GM23338 (cell line): ENCODE measurements at regions not wholly inside any gene's neighbourhood (a gene's known extent, or its start where the extent isn't known, plus 50 kb on each side); places are given as distances from the start of the nearest gene placed in this dataset.

Experiments
- ATAC-seq: fragments of 200-7000 bp; cut with Tn5 transposase; 3 replicates; pipeline ENCODE4 v1.9.1; 2020
- DNase-seq: peaks from one replicate; pipeline ENCODE4 v3.0.0-alpha.2; 2015; ENCODE audit warnings: low spot score
- H2AFZ ChIP-seq: fragments of 200-600 bp; sonication (generic); 2 replicates; pipeline ENCODE4 v1.8.0; 2016; ENCODE audit warnings: antibody characterized with exemption, mild to moderate bottlenecking, moderate library complexity
- H3F3A ChIP-seq: fragments of 200-600 bp; sonication (generic); replicated peaks from 2 replicates; pipeline ENCODE4 v1.8.0; 2017; ENCODE audit warnings: antibody characterized with exemption, mixed run types, low read depth
- H3K27ac ChIP-seq: fragments of 200-600 bp; sonication (generic); 2 replicates; pipeline ENCODE4 v1.6.1; 2016; ENCODE audit warnings: low read depth
- H3K27me3 ChIP-seq: fragments of 200-600 bp; sonication (generic); 2 replicates; pipeline ENCODE4 v1.8.0; 2016; ENCODE audit warnings: mild to moderate bottlenecking, mixed run types, moderate library complexity; ENCODE audit not compliant: insufficient read depth
- H3K36me3 ChIP-seq: fragments of 200-600 bp; sonication (generic); 2 replicates; pipeline ENCODE4 v1.8.0; 2016; ENCODE audit warnings: mild to moderate bottlenecking; ENCODE audit not compliant: insufficient read depth
- H3K4me1 ChIP-seq: fragments of 200-600 bp; sonication (generic); 2 replicates; pipeline ENCODE4 v1.8.0; 2016; ENCODE audit warnings: mild to moderate bottlenecking, moderate library complexity; ENCODE audit not compliant: insufficient read depth
- H3K4me2 ChIP-seq: fragments of 200-600 bp; sonication (generic); 2 replicates; pipeline ENCODE4 v1.7.1; 2017; ENCODE audit warnings: mixed run types
- H3K4me3 ChIP-seq: fragments of 200-600 bp; sonication (generic); 2 replicates; pipeline ENCODE4 v1.6.1; 2016; ENCODE audit warnings: mixed run types
- H3K79me2 ChIP-seq: fragments of 200-600 bp; sonication (generic); replicated peaks from 2 replicates; pipeline ENCODE4 v1.8.0; 2017; ENCODE audit warnings: mild to moderate bottlenecking; ENCODE audit not compliant: insufficient read depth
- H3K9me2 ChIP-seq: fragments of 200-600 bp; sonication (generic); 2 replicates; pipeline ENCODE4 v1.8.0; 2017; ENCODE audit not compliant: insufficient read depth
- H4K20me1 ChIP-seq: fragments of 200-600 bp; sonication (generic); replicated peaks from 2 replicates; pipeline ENCODE4 v1.8.0; 2017; ENCODE audit warnings: mild to moderate bottlenecking; ENCODE audit not compliant: insufficient read depth
- H3K27ac Mint-ChIP-seq: 2 replicates; pipeline ENCODE4 v1.8.0; 2020; ENCODE audit warnings: inconsistent platforms, mild to moderate bottlenecking, moderate library complexity, mixed read lengths
- H3K27me3 Mint-ChIP-seq: 3 replicates; pipeline ENCODE4 v1.8.0; 2022; ENCODE audit warnings: low read depth, mild to moderate bottlenecking, moderate library complexity, mixed read lengths, inconsistent platforms; ENCODE audit not compliant: insufficient read depth, poor library complexity
- H3K36me3 Mint-ChIP-seq: 3 replicates; pipeline ENCODE4 v1.8.0; 2021; ENCODE audit warnings: low read depth, mild to moderate bottlenecking, inconsistent platforms, moderate library complexity, mixed read lengths
- H3K4me1 Mint-ChIP-seq: 3 replicates; pipeline ENCODE4 v1.8.0; 2020; ENCODE audit warnings: mild to moderate bottlenecking, inconsistent platforms, mixed read lengths
- H3K4me3 Mint-ChIP-seq: 3 replicates; pipeline ENCODE4 v1.8.0; 2021; ENCODE audit warnings: moderate library complexity, mild to moderate bottlenecking, inconsistent platforms, mixed read lengths
- H3K9me3 Mint-ChIP-seq: 3 replicates; pipeline ENCODE4 v1.8.0; 2020; ENCODE audit warnings: moderate library complexity, mild to moderate bottlenecking, inconsistent platforms, mixed read lengths
- EZH2 ChIP-seq: fragments of 200-600 bp; sonication (generic); IDR thresholded peaks from one replicate; pipeline ENCODE4 v1.8.0; 2017; ENCODE audit warnings: antibody characterized with exemption, mild to moderate bottlenecking, low read depth; ENCODE audit not compliant: unreplicated experiment
- EZH2phosphoT487 ChIP-seq: fragments of 200-600 bp; sonication (generic); IDR thresholded peaks from one replicate; pipeline ENCODE4 v1.8.1; 2018; ENCODE audit warnings: antibody characterized with exemption; ENCODE audit not compliant: unreplicated experiment
- JUNB ChIP-seq: IDR thresholded peaks from one replicate; pipeline ENCODE4 v1.6.1; 2016; ENCODE audit warnings: antibody characterized with exemption; ENCODE audit not compliant: unreplicated experiment
- NANOG ChIP-seq: IDR thresholded peaks from 2 replicates; pipeline ENCODE4 v1.6.1; 2016; ENCODE audit warnings: antibody characterized with exemption, borderline replicate concordance
- POLR2AphosphoS5 ChIP-seq: IDR thresholded peaks from 2 replicates; pipeline ENCODE4 v1.6.1; 2016; ENCODE audit warnings: antibody characterized with exemption, low read depth
- STAT1 ChIP-seq: IDR thresholded peaks from one replicate; pipeline ENCODE4 v1.6.1; 2016; ENCODE audit warnings: antibody characterized with exemption; ENCODE audit not compliant: unreplicated experiment
- ZNF114 ChIP-seq: fragments of 250-450 bp; sonication (Bioruptor Pico); IDR thresholded peaks from 2 replicates; pipeline ENCODE4 v1.5.0; 2020; ENCODE audit warnings: mild to moderate bottlenecking, moderate library complexity
- TF ChIP-seq, protein P1 (sequence below): fragments of 250-450 bp; sonication (Bioruptor Pico); IDR thresholded peaks from 2 replicates; pipeline ENCODE4 v1.5.0; 2020; ENCODE audit warnings: mild to moderate bottlenecking, moderate library complexity
- TF ChIP-seq, protein P2 (sequence below): IDR thresholded peaks from one replicate; pipeline ENCODE4 v1.6.1; 2018; ENCODE audit warnings: antibody characterized with exemption; ENCODE audit not compliant: unreplicated experiment

DNA sequence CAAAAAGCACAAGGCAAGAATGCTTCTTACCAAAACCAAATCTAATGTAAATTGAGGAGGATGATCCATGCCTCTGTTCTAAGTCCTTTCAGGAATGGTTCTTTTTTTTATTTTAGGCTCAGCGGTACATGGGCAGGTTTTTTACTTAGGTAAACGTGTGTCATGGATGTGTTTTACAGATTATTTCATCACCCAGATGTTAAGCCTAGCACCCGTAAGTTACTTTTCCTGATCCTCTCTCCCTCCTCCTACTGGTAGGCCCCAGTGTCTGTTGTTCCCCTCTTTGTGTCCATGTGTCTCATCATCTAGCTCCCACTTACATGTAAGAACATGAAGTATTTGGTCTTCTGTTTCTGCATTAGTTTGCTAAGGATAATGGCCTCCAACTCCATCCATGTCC is 289.2 kb upstream of the THBS1 start:
- no peak overlapping the region for H2AFZ ChIP-seq
- Mint-ChIP-seq H3K9me3 (peaks cover 12% of the 10 kb centered on the region; the same call in 1 of the 3 replicates), H3K4me3 (no peak overlapping the region), H3K4me1 (no peaks in the 10 kb centered on the region), H3K27me3 (no peaks in the 10 kb centered on the region), H3K27ac (no peak overlapping the region), H3K36me3 (no peaks in the 10 kb centered on the region)
- DNase-seq: no peak
- no peaks in the 10 kb centered on the region for H3K4me1 ChIP-seq
- H3K27ac ChIP-seq: no peak overlapping the region
- no peaks in the 10 kb centered on the region for H3K79me2 ChIP-seq
- no peak overlapping the region for H3K4me2 ChIP-seq
- no peak for ATAC-seq
- H3K4me3 ChIP-seq: no peak overlapping the region
- no peaks in the 10 kb centered on the region for H3F3A ChIP-seq
- peaks cover 6% of the 10 kb centered on the region; the same call in 1 of the 2 replicates for H3K9me2 ChIP-seq
- H4K20me1 ChIP-seq: no peaks in the 10 kb centered on the region
- H3K27me3 ChIP-seq: no peaks in the 10 kb centered on the region
- H3K36me3 ChIP-seq: no peaks in the 10 kb centered on the region
- TF ChIP-seq NANOG (no peak), ZNF114 (CRISPR knock-in tag) (no peak), POLR2AphosphoS5 (no peak), EZH2phosphoT487 (no peak), EZH2 (no peak)
- TF ChIP-seq, protein P1, sequence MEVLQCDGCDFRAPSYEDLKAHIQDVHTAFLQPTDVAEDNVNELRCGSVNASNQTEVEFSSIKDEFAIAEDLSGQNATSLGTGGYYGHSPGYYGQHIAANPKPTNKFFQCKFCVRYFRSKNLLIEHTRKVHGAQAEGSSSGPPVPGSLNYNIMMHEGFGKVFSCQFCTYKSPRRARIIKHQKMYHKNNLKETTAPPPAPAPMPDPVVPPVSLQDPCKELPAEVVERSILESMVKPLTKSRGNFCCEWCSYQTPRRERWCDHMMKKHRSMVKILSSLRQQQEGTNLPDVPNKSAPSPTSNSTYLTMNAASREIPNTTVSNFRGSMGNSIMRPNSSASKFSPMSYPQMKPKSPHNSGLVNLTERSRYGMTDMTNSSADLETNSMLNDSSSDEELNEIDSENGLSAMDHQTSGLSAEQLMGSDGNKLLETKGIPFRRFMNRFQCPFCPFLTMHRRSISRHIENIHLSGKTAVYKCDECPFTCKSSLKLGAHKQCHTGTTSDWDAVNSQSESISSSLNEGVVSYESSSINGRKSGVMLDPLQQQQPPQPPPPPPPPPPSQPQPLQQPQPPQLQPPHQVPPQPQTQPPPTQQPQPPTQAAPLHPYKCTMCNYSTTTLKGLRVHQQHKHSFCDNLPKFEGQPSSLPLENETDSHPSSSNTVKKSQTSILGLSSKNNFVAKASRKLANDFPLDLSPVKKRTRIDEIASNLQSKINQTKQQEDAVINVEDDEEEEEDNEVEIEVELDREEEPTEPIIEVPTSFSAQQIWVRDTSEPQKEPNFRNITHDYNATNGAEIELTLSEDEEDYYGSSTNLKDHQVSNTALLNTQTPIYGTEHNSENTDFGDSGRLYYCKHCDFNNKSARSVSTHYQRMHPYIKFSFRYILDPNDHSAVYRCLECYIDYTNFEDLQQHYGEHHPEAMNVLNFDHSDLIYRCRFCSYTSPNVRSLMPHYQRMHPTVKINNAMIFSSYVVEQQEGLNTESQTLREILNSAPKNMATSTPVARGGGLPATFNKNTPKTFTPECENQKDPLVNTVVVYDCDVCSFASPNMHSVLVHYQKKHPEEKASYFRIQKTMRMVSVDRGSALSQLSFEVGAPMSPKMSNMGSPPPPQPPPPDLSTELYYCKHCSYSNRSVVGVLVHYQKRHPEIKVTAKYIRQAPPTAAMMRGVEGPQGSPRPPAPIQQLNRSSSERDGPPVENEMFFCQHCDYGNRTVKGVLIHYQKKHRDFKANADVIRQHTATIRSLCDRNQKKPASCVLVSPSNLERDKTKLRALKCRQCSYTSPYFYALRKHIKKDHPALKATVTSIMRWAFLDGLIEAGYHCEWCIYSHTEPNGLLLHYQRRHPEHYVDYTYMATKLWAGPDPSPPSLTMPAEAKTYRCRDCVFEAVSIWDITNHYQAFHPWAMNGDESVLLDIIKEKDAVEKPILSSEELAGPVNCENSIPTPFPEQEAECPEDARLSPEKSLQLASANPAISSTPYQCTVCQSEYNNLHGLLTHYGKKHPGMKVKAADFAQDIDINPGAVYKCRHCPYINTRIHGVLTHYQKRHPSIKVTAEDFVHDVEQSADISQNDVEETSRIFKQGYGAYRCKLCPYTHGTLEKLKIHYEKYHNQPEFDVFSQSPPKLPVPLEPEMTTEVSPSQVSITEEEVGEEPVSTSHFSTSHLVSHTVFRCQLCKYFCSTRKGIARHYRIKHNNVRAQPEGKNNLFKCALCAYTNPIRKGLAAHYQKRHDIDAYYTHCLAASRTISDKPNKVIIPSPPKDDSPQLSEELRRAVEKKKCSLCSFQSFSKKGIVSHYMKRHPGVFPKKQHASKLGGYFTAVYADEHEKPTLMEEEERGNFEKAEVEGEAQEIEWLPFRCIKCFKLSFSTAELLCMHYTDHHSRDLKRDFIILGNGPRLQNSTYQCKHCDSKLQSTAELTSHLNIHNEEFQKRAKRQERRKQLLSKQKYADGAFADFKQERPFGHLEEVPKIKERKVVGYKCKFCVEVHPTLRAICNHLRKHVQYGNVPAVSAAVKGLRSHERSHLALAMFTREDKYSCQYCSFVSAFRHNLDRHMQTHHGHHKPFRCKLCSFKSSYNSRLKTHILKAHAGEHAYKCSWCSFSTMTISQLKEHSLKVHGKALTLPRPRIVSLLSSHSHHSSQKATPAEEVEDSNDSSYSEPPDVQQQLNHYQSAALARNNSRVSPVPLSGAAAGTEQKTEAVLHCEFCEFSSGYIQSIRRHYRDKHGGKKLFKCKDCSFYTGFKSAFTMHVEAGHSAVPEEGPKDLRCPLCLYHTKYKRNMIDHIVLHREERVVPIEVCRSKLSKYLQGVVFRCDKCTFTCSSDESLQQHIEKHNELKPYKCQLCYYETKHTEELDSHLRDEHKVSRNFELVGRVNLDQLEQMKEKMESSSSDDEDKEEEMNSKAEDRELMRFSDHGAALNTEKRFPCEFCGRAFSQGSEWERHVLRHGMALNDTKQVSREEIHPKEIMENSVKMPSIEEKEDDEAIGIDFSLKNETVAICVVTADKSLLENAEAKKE: no peak

DNA sequence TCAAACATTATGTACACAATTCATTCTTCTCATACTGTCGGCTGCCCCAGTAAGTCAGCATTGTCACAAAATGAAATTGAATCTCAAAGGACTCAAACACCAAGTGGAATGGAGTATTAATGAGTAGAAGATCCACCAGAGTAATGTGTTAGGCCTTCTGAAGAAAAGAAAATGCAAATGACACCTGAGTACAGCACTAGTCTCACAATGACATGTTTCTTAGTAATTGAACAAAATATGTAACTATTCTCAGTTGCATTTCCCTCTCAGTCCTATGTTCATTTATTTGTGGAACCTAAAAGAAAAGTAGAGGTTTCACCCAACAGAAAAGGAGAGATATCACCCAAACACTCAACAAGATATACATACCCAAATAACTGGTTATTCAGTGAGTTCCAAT is 283.9 kb upstream of the THBS1 start:
- Mint-ChIP-seq H3K4me1 (no peaks in the 10 kb centered on the region), H3K4me3 (no peak overlapping the region), H3K36me3 (no peaks in the 10 kb centered on the region), H3K9me3 (0 out of 3 replicates have a peak, but pooled peaks cover 8% of the 10 kb centered on the region), H3K27me3 (no peaks in the 10 kb centered on the region), H3K27ac (no peak overlapping the region)
- Histone ChIP-seq H3K4me2 (no peak overlapping the region), H2AFZ (no peak overlapping the region), H3K27me3 (no peaks in the 10 kb centered on the region), H3K27ac (no peak overlapping the region), H3K9me2 (0 out of 2 replicates have a peak, but pooled peaks cover 6% of the 10 kb centered on the region), H3F3A (no peaks in the 10 kb centered on the region), H3K4me1 (no peaks in the 10 kb centered on the region), H3K4me3 (no peak overlapping the region), H3K36me3 (no peaks in the 10 kb centered on the region), H4K20me1 (no peaks in the 10 kb centered on the region), H3K79me2 (no peaks in the 10 kb centered on the region)
- TF ChIP-seq EZH2 (no peak), STAT1 (no peak), JUNB (no peak), NANOG (no peak), ZNF114 (CRISPR knock-in tag) (no peak)
- TF ChIP-seq, protein P2, sequence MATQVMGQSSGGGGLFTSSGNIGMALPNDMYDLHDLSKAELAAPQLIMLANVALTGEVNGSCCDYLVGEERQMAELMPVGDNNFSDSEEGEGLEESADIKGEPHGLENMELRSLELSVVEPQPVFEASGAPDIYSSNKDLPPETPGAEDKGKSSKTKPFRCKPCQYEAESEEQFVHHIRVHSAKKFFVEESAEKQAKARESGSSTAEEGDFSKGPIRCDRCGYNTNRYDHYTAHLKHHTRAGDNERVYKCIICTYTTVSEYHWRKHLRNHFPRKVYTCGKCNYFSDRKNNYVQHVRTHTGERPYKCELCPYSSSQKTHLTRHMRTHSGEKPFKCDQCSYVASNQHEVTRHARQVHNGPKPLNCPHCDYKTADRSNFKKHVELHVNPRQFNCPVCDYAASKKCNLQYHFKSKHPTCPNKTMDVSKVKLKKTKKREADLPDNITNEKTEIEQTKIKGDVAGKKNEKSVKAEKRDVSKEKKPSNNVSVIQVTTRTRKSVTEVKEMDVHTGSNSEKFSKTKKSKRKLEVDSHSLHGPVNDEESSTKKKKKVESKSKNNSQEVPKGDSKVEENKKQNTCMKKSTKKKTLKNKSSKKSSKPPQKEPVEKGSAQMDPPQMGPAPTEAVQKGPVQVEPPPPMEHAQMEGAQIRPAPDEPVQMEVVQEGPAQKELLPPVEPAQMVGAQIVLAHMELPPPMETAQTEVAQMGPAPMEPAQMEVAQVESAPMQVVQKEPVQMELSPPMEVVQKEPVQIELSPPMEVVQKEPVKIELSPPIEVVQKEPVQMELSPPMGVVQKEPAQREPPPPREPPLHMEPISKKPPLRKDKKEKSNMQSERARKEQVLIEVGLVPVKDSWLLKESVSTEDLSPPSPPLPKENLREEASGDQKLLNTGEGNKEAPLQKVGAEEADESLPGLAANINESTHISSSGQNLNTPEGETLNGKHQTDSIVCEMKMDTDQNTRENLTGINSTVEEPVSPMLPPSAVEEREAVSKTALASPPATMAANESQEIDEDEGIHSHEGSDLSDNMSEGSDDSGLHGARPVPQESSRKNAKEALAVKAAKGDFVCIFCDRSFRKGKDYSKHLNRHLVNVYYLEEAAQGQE: no peak
- DNase-seq (no peak), ATAC-seq (no peak)
